SK-N-SH (cell line): ENCODE measurements at regions not wholly inside any gene's neighbourhood (a gene's known extent, or its start where the extent isn't known, plus 50 kb on each side); places are given as distances from the start of the nearest gene placed in this dataset.

Source experiments
- CTCF ChIA-PET: fragments of 300-600, 350-600 bp; formaldehyde crosslinking; extraction: SDS; loops from one replicate; lab custom pipeline; 2021; lab: Yijun Ruan, JAX
- POLR2A ChIA-PET: fragments of 350-600 bp; sonication (Branson Sonifier 250); formaldehyde crosslinking; extraction: SDS; loops from one replicate; lab custom pipeline; 2020; ENCODE audit warnings: antibody characterized with exemption, inconsistent platforms; lab: Yijun Ruan, JAX
- DNase-seq: peaks from one replicate; pipeline ENCODE4 v3.0.0; 2012
- H2AFZ ChIP-seq: fragments of 200-600 bp; sonication (generic); 2 replicates; pipeline ENCODE4 v1.8.1; 2016; ENCODE audit warnings: antibody characterized with exemption, mild to moderate bottlenecking, low read depth
- H3F3A ChIP-seq: fragments of 200-600 bp; sonication (generic); replicated peaks from 2 replicates; pipeline ENCODE3; 2016; ENCODE audit warnings: antibody characterized with exemption, mild to moderate bottlenecking; ENCODE audit not compliant: insufficient read depth
- H3K27ac ChIP-seq, 2 experiments: fragments of 200-500 bp in 1 of 2; fragments of 200-600 bp in 1 of 2; sonication (Bioruptor generic) in 1 of 2; sonication (generic), shearing (Covaris generic) in 1 of 2; 2 replicates each; pipeline versions ENCODE4 v1.5.1 to v1.6.1; 2014 to 2016; ENCODE audit warnings: low read depth in 2 of 2, inconsistent platforms in 1 of 2, low read length in 1 of 2, mild to moderate bottlenecking in 1 of 2, mixed read lengths in 1 of 2
- H3K27me3 ChIP-seq: fragments of 200-600 bp; sonication (generic), shearing (Covaris generic); 2 replicates; pipeline ENCODE4 v1.6.1; 2016; ENCODE audit warnings: mixed run types; ENCODE audit not compliant: insufficient read depth
- H3K36me3 ChIP-seq, 2 experiments: fragments of 200-500 bp in 1 of 2; fragments of 200-600 bp in 1 of 2; sonication (Bioruptor generic) in 1 of 2; sonication (generic) in 1 of 2; replicated peaks in 1 of 2; 2 replicates each; pipeline versions ENCODE3 to v1.5.1; 2014 to 2016; ENCODE audit warnings: low read length in 1 of 2, mild to moderate bottlenecking in 1 of 2; ENCODE audit not compliant: insufficient read depth in 2 of 2, control insufficient read depth in 1 of 2
- H3K4me1 ChIP-seq, 2 experiments: fragments of 200-500 bp in 1 of 2; fragments of 200-600 bp in 1 of 2; sonication (Bioruptor generic) in 1 of 2; sonication (generic), shearing (Covaris generic) in 1 of 2; 2 replicates each; pipeline versions ENCODE4 v1.5.1 to v1.6.1; 2014 to 2016; ENCODE audit warnings: low read depth in 1 of 2, low read length in 1 of 2, mixed run types in 1 of 2; ENCODE audit not compliant: insufficient read depth in 2 of 2, control insufficient read depth in 1 of 2
- H3K4me2 ChIP-seq: fragments of 200-600 bp; sonication (generic), shearing (Covaris generic); 2 replicates; pipeline ENCODE4 v1.6.1; 2017; ENCODE audit warnings: mixed run types
- H3K4me3 ChIP-seq, 2 experiments: fragments of 200-500 bp in 1 of 2; fragments of 200-600 bp in 1 of 2; sonication (Bioruptor generic) in 1 of 2; sonication (generic), shearing (Covaris generic) in 1 of 2; 2 replicates each; pipeline versions ENCODE4 v1.5.1 to v1.8.1; 2014 to 2016; ENCODE audit warnings: low read depth in 2 of 2, inconsistent platforms in 1 of 2, low read length in 1 of 2, mild to moderate bottlenecking in 1 of 2, mixed read lengths in 1 of 2, moderate library complexity in 1 of 2
- H3K79me2 ChIP-seq: fragments of 200-600 bp; sonication (generic); 2 replicates; pipeline ENCODE4 v1.8.1; 2017; ENCODE audit warnings: mild to moderate bottlenecking; ENCODE audit not compliant: insufficient read depth
- H3K9ac ChIP-seq: fragments of 200-600 bp; sonication (generic); 2 replicates; pipeline ENCODE4 v1.6.1; 2017; ENCODE audit warnings: mixed run types
- H3K9me2 ChIP-seq: fragments of 200-600 bp; sonication (generic); 2 replicates; pipeline ENCODE4 v1.6.1; 2017; ENCODE audit warnings: mixed run types
- H3K9me3 ChIP-seq: fragments of 200-600 bp; sonication (generic); 2 replicates; pipeline ENCODE4 v1.6.1; 2017; ENCODE audit warnings: mixed run types, mild to moderate bottlenecking, moderate library complexity
- H4K20me1 ChIP-seq: fragments of 200-600 bp; sonication (generic); 2 replicates; pipeline ENCODE4 v1.6.1; 2017; ENCODE audit warnings: mild to moderate bottlenecking, mixed run types; ENCODE audit not compliant: insufficient read depth
- EZH2phosphoT487 ChIP-seq: fragments of 200-600 bp; sonication (generic); IDR thresholded peaks from 2 replicates; pipeline ENCODE4 v1.6.1; 2017; ENCODE audit warnings: low read depth, mixed run types, mild to moderate bottlenecking, antibody characterized with exemption, moderate library complexity, borderline replicate concordance
- FOXM1 ChIP-seq: IDR thresholded peaks from 2 replicates; pipeline ENCODE4 v1.4.0; 2012; ENCODE audit warnings: low read depth, mild to moderate bottlenecking
- GABPA ChIP-seq: IDR thresholded peaks from 2 replicates; pipeline ENCODE4 v1.4.0; 2012; ENCODE audit warnings: low read depth, mild to moderate bottlenecking
- GATA2 ChIP-seq: sonication (generic); formaldehyde crosslinking; IDR thresholded peaks from 2 replicates; pipeline ENCODE4 v1.5.0; 2020; ENCODE audit warnings: mild to moderate bottlenecking, missing genetic modification reagents
- JUND ChIP-seq: IDR thresholded peaks from 2 replicates; pipeline ENCODE4 v1.4.0; 2012
- MAX ChIP-seq: IDR thresholded peaks from 2 replicates; pipeline ENCODE4 v1.4.0; 2012; ENCODE audit warnings: low read depth
- MEF2A ChIP-seq: IDR thresholded peaks from 2 replicates; pipeline ENCODE4 v1.4.0; 2012; ENCODE audit warnings: low read depth, borderline replicate concordance
- MXI1 ChIP-seq: IDR thresholded peaks from 2 replicates; pipeline ENCODE4 v1.6.1; 2012; ENCODE audit warnings: mild to moderate bottlenecking, low read depth, low read length, improper control_type of control experiment
- POLR2AphosphoS5 ChIP-seq: IDR thresholded peaks from 2 replicates; pipeline ENCODE4 v1.6.1; 2012; ENCODE audit warnings: low read depth, low read length
- RAD21 ChIP-seq: IDR thresholded peaks from 2 replicates; pipeline ENCODE4 v1.6.1; 2012; ENCODE audit warnings: mild to moderate bottlenecking, low read length
- REST ChIP-seq: IDR thresholded peaks from 2 replicates; pipeline ENCODE4 v1.6.1; 2012; ENCODE audit warnings: mild to moderate bottlenecking, low read depth, low read length, moderate library complexity
- RXRA ChIP-seq: IDR thresholded peaks from 2 replicates; pipeline ENCODE4 v1.4.0; 2012; ENCODE audit warnings: low read depth, mild to moderate bottlenecking, borderline replicate concordance
- SMC3 ChIP-seq: IDR thresholded peaks from 2 replicates; pipeline ENCODE4 v1.6.1; 2012; ENCODE audit warnings: low read depth, low read length, improper control_type of control experiment
- TAF1 ChIP-seq: IDR thresholded peaks from 2 replicates; pipeline ENCODE4 v1.6.1; 2012; ENCODE audit warnings: low read depth, mild to moderate bottlenecking, low read length, moderate library complexity, borderline replicate concordance
- TCF12 ChIP-seq: IDR thresholded peaks from 2 replicates; pipeline ENCODE4 v1.4.0; 2012
- YY1 ChIP-seq: IDR thresholded peaks from 2 replicates; pipeline ENCODE4 v1.4.0; 2012; ENCODE audit warnings: low read depth, mild to moderate bottlenecking
- WGBS: methylation state at CpG from one replicate; pipeline ENCODE4 v1.1.6; 2017; ENCODE audit warnings: low lambda C conversion rate; 5-methylcytosine and 5-hydroxymethylcytosine counted together
- TF ChIP-seq, protein P1 (sequence below): IDR thresholded peaks from 2 replicates; pipeline ENCODE4 v1.4.0; 2012; ENCODE audit warnings: low read depth, borderline replicate concordance
- TF ChIP-seq, protein P2 (sequence below): IDR thresholded peaks from 2 replicates; pipeline ENCODE4; 2012
- TF ChIP-seq, protein P3 (sequence below): fragments of 150-350 bp; IDR thresholded peaks from 2 replicates; pipeline ENCODE4 v1.6.1; 2017; ENCODE audit warnings: antibody characterized with exemption, low read length, low read depth, borderline replicate concordance

- H3K9me2 ChIP-seq = no peaks in the 10 kb centered on the region
- H3K4me1 ChIP-seq = no peaks in the 10 kb centered on the region
- H3K27me3 ChIP-seq = no peaks in the 10 kb centered on the region
- H3F3A ChIP-seq = no peaks in the 10 kb centered on the region
- no peaks in the 10 kb centered on the region for H3K79me2 ChIP-seq
- DNase-seq = no peak
- H3K9me3 ChIP-seq = no peaks in the 10 kb centered on the region
- no peak overlapping the region for H3K4me3 ChIP-seq
- ChIA-PET POLR2A (no interaction called here), CTCF (no interaction called here)
- H4K20me1 ChIP-seq = no peaks in the 10 kb centered on the region
- H3K9ac ChIP-seq = no peak overlapping the region
- no peak overlapping the region for H3K27ac ChIP-seq
- TF ChIP-seq REST (no peak), YY1 (no peak), MAX (no peak)
- TF ChIP-seq, protein P1, sequence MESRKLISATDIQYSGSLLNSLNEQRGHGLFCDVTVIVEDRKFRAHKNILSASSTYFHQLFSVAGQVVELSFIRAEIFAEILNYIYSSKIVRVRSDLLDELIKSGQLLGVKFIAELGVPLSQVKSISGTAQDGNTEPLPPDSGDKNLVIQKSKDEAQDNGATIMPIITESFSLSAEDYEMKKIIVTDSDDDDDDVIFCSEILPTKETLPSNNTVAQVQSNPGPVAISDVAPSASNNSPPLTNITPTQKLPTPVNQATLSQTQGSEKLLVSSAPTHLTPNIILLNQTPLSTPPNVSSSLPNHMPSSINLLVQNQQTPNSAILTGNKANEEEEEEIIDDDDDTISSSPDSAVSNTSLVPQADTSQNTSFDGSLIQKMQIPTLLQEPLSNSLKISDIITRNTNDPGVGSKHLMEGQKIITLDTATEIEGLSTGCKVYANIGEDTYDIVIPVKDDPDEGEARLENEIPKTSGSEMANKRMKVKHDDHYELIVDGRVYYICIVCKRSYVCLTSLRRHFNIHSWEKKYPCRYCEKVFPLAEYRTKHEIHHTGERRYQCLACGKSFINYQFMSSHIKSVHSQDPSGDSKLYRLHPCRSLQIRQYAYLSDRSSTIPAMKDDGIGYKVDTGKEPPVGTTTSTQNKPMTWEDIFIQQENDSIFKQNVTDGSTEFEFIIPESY = no peak
- no peaks in the 10 kb centered on the region for H3K36me3 ChIP-seq
- WGBS = 46% methylated on average over 11 of the region's 11 CpGs
- no peak overlapping the region for H3K4me2 ChIP-seq
- H2AFZ ChIP-seq = no peak overlapping the region
Measured at GRCh38 chr2:60097298-60097697, 456.2 kb downstream of the BCL11A start.

DNA sequence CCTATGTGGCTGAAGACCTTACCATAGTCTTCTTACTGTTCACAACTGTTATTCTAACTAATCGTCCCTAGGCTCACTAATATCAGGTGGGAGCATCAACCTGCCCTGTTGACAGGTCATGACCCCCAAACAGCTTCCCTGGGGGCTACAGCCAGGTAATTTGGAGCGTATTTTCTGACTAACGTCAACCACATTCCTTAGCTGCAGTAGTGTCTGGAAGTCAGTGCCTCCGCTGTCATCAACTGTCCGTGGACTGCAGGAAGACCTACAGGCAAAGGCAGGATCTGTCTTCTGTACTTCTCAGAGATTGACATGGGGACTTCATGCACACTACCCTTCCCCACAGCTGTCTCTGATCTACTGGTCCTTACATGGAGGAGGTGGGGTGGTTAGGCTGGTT lies 456.9 kb downstream of the BCL11A start:
- Histone ChIP-seq H4K20me1 (no peaks in the 10 kb centered on the region), H3K27me3 (no peaks in the 10 kb centered on the region), H3K4me2 (no peak overlapping the region), H3K79me2 (no peaks in the 10 kb centered on the region), H3K36me3 (no peaks in the 10 kb centered on the region), H3K9ac (no peak overlapping the region), H3K9me3 (no peaks in the 10 kb centered on the region), H3K27ac (no peak overlapping the region), H3K4me3 (no peak overlapping the region; a peak in 1 of 4 replicates), H3K9me2 (no peaks in the 10 kb centered on the region), H2AFZ (no peak overlapping the region), H3K4me1 (no peaks in the 10 kb centered on the region), H3F3A (no peaks in the 10 kb centered on the region)
- ChIA-PET CTCF (no interaction called here), POLR2A (no interaction called here)
- no peak for DNase-seq
- 50% methylated on average over 4 of the region's 5 CpGs for WGBS
- TF ChIP-seq TCF12 = no peak
- no peak for TF ChIP-seq MEF2A
- TF ChIP-seq GABPA = no peak
- TF ChIP-seq, protein P2, sequence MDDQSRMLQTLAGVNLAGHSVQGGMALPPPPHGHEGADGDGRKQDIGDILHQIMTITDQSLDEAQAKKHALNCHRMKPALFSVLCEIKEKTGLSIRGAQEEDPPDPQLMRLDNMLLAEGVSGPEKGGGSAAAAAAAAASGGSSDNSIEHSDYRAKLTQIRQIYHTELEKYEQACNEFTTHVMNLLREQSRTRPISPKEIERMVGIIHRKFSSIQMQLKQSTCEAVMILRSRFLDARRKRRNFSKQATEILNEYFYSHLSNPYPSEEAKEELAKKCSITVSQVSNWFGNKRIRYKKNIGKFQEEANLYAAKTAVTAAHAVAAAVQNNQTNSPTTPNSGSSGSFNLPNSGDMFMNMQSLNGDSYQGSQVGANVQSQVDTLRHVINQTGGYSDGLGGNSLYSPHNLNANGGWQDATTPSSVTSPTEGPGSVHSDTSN = no peak
- TF ChIP-seq EZH2phosphoT487 = no peak
- TF ChIP-seq RAD21 = no peak
- no peak for TF ChIP-seq POLR2AphosphoS5
- no peak for TF ChIP-seq JUND
- no peak for TF ChIP-seq SMC3
- TF ChIP-seq GATA2 (CRISPR knock-in tag) = no peak
- TF ChIP-seq, protein P1 = no peak
- no peak for TF ChIP-seq TAF1
- TF ChIP-seq FOXM1 = no peak
- no peak for TF ChIP-seq MXI1
- TF ChIP-seq RXRA = no peak
- TF ChIP-seq YY1 = no peak
- TF ChIP-seq, protein P3, sequence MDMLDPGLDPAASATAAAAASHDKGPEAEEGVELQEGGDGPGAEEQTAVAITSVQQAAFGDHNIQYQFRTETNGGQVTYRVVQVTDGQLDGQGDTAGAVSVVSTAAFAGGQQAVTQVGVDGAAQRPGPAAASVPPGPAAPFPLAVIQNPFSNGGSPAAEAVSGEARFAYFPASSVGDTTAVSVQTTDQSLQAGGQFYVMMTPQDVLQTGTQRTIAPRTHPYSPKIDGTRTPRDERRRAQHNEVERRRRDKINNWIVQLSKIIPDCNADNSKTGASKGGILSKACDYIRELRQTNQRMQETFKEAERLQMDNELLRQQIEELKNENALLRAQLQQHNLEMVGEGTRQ = no peak
